ENCODE measurements at regions not wholly inside any gene's neighbourhood (a gene's known extent, or its start where the extent isn't known, plus 50 kb on each side); places are given as distances from the start of the nearest gene placed in this dataset.

DNA sequence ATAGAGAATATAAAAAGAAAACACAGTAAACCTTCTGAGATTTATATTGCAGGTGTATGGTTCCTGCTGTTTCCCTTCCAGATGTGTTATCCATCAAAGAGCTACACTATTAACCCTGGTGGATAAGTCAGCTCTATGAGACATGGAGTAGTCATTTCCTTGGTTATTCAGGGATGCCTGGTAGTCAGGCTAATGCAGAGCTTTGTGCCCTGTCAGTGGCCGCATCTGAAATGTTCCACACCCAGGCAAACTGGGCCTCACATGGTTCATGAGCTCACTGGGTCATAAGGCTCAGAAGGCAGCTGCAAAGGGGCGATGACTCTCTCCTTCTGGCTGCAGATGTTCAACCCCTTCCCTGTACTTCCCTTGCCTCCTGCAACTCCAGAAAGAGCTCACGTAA, 473.6 kb downstream of the EPHA7 start:
- no peak for DNase-seq (ENCODE audit: low spot score)

DNA sequence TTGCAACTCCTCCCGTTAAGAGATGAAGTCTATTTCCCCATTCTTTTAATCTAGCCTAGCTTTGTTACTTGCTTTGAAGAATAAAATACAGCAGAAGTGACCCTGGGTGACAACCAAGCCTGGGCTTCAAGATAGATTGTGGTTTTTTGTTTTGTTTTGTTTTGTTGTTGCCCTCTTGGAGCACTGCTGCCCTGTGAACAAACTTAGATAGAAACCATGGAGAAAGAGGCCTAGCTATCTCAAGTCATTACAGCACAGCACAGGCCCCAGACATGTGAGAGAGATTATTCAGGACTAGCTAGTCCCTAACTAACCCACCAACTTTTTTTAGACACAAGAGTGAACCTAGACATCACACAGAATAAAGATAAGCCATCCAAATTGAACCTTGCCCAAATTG, 475.2 kb downstream of the EPHA7 start:
- DNase-seq (ENCODE audit: low spot score), result no peak

DNA sequence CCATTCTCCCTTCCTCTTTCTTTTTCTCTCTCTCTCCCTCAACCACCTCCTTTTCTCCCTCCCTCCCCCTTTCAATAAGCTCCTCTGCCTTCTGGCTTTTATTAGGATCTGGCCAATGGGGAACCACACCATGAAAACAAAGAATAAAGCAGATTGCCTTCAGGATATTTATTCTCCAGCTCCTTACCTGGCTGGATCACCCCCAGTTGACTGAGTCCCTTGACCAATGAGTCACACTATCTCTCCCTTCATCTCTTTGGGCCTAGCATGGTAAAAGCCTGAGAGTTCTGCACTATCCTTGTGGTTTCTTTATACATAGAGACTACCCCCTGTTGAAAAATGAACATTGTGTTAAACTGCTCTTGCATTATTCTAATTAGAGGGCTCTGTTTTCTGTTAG, 476.8 kb downstream of the EPHA7 start:
- no peak for DNase-seq (ENCODE audit: low spot score)

DNA sequence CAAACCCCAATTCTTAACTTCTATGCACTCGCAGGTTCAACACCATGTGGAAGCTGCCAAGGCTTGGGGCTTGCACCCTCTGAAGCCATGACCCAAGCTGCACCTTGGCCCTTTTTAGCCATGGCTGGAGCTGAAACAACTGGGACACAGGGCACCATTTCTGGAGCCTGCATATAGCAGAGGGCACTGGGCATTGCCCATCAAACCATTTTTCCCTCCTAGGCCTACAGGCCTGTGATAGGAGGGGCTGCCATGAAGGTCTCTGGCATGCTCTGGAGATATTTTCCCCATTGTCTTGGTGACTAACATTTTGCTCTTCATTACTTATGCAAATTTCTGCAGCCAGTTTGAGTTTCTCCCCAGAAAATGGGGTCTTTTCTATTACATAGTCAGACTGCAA, 484.7 kb downstream of the EPHA7 start:
- DNase-seq (ENCODE audit: low spot score), result no peak

DNA sequence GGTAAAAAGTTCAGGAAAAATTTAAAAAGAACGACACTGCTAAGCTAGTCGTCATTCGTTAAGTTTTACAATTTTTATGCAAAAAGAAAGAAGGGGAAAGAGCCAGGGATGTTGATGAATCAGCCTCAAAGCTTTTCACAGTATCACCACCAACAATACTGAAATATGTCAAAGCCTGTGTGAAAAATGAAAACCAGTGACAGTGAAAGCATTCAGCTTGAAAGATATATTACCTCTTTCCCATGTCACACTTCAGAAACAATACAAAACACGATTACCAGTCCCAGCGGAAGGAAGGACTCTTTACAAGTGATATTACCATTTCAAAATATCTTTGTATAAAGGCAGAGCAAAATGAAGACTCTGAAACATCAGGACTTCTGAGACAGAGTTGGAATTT, 489.2 kb downstream of the EPHA7 start:
- no peak for DNase-seq (ENCODE audit: low spot score)

DNA sequence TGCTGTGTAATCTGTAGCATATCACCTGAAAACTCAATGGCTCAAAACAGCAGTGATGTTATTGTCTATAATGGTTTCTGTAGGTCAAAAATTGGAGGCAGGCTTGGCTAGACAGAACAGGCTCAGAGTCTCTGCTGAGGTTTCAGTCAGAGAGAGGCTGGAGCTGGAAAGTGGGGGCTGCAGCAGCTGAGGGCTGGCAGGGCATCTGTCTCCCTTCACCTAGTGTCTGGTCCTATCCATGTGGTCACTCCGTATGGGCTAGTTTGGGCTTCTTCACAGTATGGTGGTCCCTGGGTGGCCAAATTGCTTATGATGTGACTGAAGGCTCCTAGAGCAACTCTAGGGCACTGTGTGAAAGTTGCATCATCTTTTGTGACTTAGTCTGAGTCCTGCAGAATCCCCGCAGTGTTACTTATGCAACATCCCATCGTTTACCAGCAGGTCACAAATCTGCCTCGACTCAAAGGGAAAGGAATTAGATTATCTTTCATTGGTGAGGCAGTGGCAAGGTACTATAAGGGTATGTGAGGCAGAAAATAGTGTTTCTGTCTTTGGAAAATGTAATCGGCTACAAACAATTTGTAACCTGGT, 497.0 kb downstream of the EPHA7 start:
- DNase-seq (ENCODE audit: low spot score), result no peak

DNA sequence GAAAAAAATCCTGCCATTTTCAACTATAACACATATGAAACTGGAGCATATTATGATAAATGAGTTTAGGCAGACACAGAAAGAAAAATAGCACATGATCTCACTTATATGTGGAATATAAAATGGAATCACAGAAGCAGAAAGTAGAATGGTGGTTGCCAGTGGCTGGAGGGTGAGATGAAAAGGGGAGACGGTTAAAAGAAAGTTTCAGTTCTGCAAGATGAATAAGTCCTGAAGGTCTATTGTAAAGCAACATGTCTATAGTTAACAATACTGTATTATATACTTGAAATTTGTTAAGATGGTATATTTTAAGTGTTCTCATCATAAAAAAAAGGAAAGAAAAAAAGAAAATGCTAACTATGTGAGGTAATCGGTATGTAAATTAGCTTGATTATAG, 503.9 kb downstream of the EPHA7 start:
- no peak for DNase-seq (ENCODE audit: low spot score)

DNA sequence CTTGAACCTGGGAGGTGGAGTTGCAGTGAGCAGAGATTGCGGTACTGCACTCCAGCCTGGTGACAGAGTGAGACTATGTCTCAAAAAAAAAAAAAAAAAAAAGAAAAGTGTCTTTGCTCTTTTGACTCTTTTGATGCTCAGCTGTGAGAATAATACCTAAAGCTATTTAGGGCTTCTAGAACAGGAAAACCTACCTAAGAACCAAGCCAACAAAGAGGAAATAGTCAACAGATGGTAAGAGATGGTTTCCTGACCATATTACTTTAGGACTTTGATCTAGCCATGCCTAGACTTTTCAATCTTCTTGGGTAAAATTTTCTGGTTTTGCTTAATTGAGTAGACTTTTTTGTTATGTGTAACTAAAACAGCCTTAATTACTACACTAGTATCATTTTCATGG, 508.1 kb downstream of the EPHA7 start:
- no peak for DNase-seq (ENCODE audit: low spot score)

DNA sequence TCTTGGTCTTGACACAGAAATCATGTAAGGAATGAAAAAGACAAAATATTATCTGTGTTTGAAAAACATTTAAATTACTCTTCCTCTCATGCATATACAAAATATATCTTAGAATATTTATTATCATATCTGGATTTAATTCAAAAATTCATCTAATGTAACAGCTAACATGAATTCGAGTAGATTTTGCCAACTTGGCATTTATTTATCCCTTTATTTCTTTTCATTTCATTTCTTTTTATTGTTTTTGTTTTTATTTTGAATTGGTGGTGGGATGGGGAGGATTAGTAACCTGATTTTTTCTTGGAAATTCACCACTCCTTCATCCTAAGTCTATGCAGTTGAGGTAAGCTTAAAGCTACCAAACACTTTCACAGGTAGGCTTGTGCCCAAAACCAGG, 508.7 kb downstream of the EPHA7 start:
- DNase-seq (ENCODE audit: low spot score), result no peak

DNA sequence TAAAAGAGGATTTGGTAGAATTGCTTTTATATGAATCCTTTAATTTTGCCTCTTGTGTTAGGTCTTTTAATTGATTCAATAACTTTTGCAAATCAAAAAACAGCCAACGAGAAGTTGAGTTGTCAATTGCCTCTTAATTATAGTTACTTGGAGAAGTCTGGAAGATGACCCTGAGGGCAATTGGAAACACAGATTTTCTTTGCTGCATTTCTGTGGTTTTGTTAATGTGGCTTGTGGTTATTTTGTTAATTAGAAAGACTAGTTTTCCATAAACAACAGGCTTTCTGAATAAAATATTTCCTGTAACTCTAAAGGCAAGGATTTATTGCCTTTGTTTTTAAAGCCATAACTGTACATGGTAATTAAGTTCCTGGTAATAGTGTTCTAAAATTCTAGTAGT, 513.0 kb downstream of the EPHA7 start:
- no peak for DNase-seq (ENCODE audit: low spot score)

DNA sequence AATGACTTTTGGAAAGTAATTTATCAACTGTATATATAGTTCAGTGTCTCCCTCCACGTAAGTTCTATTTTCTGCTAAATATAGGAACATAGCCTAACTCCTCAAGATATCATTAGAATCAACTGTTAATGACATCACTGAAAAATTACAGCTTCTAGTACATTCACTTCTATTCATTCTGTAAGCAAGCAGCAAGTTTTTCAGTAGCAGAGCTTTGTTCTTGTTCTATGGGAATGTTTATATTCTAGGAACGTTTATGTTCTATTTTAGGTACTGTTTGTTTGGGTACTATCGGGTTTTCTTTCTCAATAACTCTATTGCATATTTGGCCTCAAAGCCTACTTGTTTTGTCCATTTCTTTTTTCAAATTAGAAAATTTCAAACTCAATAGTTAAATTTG, 525.6 kb downstream of the EPHA7 start:
- no peak for DNase-seq (ENCODE audit: low spot score)

DNA sequence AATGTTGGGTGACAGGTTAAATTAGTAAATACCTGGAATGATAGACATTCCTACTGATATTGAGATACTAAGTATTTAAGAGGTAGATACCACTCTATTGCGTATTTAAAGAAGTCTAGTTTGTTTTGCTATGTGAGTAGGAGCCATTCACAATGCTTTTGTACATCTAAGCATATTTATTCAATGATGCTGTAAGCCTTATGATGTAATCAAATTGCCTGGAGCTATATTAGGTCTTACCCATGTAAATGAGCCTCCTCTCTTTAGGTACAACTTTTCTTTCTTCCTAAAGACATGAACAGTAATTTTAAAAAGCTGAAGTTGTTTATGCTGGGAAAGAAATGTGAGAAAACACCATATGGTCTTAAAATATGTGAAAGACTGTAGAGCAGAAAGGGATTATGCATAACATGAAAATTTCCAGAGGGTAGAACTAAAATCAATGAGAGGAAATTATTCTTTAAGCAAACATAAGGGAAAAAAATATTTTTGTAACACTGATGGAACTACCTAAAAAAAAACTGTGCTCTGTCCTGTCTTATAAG, 526.7 kb downstream of the EPHA7 start:
- DNase-seq (ENCODE audit: low spot score), result no peak

DNA sequence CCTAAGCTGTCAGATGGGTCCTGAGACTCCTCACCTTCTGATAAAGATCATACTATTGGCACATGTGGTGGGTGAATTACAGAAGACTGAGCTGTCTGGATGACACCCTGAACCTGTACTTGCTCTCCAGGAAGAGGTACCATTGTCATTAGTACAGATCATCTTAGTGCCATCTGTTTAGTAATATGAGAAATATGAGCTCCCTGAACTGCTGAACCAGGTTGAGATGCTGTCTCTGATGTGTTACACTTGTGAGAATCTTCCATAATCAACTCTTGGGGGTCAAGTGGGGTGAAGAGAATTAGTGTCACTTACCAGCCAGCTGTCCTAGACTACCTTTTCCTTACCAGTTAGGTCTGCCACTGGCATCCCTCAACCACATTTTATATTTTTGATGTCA, 531.0 kb downstream of the EPHA7 start:
- no peak for DNase-seq (ENCODE audit: low spot score)

DNA sequence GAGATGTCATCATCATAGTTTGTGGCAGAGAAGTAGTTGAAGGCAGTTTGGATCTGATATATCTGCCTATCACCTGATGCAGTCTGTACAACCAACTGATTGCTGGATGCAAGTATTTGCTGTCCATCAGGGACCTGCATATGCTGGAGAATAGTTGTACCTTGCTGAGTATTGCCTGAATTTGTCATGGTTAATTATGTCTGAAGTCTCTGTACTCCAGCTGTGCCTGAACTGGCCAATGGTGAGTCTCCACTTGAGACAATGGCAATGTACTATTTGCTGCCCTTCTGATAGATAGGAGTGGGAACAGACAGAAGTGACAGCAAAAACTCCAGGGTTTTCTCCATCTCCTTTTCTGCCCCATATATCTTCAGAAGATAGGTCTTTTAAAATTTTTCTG, 531.5 kb downstream of the EPHA7 start:
- no peak for DNase-seq (ENCODE audit: low spot score)

DNA sequence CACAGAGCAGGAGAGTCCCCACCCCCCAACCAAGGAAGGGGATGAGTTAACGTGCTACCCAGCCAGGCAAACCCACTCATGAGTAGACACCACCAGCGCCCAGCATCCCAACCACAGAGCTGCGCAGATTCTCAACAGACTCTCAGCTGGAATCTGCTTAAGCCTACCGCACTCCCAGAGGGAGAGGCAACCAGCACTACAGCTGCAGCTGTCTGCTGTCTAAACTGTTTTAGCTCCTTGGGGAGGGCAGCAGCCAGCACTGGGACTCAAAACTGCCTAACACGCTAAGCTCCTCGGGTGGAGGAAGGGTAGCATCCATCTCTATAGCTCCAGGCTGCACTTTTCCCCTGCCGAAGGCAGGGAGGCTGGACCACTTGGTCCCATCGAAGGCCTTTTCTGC, 539.8 kb downstream of the EPHA7 start:
- DNase-seq (ENCODE audit: low spot score), result no peak

DNA sequence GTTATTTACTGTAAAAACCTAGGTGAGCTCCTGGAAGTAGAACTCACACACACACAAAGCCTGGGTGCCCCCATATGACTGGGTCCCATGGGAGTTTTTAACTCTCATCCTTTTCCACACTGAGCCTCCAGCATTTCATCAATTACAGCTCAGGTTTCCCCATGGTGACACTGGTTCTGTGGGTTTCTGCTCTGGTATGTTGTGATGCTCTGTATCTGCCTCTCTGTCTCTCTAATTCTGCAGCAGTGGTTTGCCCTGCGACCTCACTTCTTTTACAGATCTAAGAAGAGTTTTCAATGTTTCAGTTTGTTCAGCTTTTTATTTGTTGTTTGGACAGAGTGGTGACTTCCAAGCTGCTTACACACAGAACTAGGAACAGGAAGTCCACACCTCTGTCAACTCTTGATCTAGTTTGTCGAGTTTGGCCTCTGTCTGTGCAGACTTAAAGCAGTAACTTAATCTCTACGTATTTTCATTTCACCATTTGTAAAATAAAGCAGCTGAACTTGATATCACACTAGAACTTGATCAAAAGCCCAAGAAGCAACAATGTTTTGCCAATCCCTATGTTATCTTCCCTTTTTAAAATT, 554.3 kb downstream of the EPHA7 start:
- no peak for DNase-seq (ENCODE audit: low spot score)

DNA sequence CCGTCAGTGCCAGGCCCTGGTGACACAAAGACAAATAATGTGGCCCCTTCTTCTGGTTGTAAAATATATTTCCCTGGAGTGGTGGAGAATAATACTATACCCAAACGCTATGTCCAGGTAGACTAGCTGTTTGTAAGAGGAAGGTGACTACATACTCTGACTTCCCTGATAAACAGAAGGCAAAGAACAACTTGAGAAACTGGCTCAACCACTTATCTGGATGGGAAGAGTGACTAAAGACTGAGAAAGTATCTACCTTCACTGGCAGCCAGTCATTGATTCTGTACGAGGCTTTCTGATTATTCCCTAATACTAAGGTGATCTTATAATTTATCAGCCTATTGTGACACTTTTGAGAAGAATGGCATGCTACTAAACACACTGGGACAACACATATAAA, 569.7 kb downstream of the EPHA7 start:
- DNase-seq (ENCODE audit: low spot score), result no peak

DNA sequence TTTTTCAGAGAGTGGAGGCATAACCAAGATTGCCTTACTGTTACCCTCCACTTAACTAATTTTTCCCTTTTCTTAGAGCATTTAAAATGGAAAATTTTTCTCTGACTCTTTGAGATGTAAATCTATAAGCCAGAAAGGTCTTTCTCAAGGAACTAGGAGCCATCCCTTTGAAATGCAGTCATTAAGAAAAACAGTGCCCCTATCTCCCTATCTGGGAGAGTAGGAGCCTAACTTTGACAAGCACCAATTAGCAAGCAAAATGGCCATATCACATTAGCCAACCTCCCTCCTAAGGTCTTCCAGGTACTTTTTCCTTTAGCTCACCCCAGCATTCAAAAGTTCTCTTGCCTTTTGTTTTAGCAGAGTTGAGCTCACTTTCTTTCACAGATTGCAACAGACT, 570.5 kb downstream of the EPHA7 start:
- DNase-seq (ENCODE audit: low spot score), result no peak

DNA sequence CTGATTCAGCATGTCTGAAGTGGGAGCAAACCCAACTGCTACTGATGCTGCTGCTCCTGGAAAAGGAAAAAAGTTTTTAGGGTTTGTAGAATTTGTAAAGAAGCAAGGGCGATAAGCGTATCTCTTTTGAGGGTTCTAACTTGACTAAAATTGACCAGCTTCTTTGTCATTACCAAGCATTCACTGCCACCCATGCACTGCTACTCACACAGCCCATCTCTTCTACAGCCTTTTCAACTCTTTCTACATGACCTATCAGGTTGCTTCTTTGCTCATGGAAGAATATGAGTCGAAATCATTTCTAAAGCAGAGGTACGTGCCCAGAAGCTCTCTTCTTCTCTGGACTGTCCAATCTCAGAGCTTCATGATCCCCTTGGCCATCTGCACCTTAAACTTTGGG, 570.9 kb downstream of the EPHA7 start:
- no peak for DNase-seq (ENCODE audit: low spot score)

DNA sequence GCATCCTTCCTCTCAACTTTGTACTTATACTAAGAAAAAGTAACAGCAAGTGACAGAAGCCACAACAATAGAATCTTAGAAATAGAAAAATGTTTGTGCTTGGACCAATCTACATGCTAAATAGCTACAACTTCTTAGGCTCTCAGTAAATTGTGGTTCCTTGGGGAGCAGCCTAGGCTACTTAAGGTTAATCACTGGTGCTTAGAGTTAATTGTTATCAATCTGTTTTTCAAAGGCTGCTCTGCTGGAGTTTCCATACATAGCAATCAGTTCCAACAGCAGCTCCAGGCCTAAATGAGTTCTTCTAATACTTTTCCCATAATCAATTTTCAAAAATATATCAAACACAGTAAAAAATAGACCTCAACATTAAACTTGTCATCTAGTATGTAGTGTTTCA, 571.4 kb downstream of the EPHA7 start:
- no peak for DNase-seq (ENCODE audit: low spot score)

DNA sequence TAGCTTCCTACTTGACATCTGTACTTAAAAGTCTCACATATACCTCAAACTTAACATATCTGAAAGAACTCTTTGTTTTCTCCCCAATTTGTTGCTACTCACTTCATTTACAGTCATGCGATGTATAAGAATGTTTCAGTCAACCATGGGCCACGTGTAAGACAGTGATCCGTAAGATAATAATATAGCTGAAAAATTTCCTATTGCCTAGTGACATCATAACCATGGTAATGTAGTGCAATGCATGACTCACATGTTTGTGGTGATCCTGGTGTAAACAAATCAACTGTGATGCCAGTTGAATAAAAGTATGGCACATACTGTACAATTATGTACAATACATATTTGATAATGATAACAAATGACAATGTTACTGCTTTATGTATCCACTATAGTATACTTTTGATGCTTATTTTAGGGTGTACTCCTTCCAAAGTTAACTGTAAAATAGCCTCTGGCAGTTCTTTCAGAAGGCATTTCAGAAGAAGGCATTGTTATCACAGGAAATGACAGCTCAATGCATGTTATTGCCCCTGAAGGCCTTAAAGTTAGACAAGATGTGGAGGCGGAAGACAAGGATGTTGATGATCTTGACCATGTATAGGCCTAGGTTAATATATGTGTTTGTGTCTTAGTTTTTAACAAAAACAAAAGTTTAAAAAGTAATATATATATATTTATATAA, 579.0 kb downstream of the EPHA7 start:
- DNase-seq (ENCODE audit: low spot score), result no peak

DNA sequence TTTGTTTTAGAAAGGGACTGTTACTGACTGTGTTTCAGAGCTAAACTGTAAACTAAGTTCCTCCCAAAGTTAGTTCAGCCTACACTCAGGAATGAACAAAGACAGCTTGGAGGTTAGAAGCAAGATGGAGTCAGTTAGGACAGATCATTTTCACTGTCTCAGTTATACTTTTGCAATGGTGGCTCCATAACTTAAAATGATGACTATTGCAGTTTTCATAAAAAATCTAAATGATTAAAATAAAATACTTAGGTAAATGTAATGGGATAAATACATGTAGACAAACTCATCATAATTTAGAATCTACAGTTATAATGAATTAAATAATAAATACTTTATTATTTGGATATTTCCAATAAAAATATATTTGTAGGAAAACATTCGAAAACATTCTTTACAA, 590.6 kb downstream of the EPHA7 start:
- no peak for DNase-seq (ENCODE audit: low spot score)

DNA sequence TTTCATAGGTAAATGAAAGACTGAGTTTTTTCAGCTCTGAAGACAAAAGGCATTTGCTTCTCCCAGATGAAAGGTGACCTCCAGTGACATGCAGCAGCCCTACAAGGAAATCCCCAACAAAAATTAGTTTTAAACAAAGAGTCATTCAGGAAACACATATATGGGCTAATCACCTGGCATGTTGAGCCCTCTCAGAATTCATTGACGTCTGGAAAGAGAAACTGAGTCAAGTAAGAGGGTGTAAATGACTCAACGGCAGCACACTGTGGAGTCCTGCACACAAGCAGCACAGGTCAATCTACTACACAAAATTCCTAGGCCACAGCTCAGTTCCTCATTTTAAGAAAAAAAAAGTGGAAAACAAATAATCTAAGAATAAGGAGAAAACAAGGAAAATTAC, 592.3 kb downstream of the EPHA7 start:
- DNase-seq (ENCODE audit: low spot score), result no peak

DNA sequence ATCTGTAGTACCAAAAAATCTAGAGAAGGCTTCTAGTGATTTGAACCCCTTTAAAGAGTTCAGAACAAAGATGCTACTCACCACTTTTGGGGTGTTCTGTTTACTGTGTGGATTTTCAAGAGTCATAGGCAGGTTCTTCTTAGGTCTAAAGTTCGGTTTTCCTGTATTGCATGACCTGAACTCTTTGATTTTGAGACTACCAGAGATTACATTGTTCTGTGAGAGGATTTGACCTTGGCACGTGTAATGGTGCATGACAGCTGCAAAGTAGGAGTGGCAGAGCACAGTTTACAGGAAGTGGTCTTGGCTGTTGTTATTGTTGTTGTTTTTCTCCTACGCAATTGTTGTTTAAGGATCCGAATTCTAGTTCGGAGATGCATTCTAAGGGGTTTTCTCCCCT, 592.7 kb downstream of the EPHA7 start:
- no peak for DNase-seq (ENCODE audit: low spot score)
